Mesothelial cell of epicardium (in vitro differentiated cells): ENCODE measurements at regions not wholly inside any gene's neighbourhood (a gene's known extent, or its start where the extent isn't known, plus 50 kb on each side); places are given as distances from the start of the nearest gene placed in this dataset.

Experiments used
- DNase-seq, 2 experiments: peaks; one replicate each; pipeline ENCODE4 v3.0.0; 2021; ENCODE audit warnings: low spot score in 2 of 2; ENCODE audit not compliant: unreplicated experiment in 2 of 2
- H3K27ac Mint-ChIP-seq: 2 replicates; pipeline ENCODE4 v1.8.0; 2021; ENCODE audit warnings: mixed read lengths
- H3K27me3 Mint-ChIP-seq: 2 replicates; pipeline ENCODE4 v1.8.0; 2021; ENCODE audit warnings: low read depth, mixed read lengths
- H3K36me3 Mint-ChIP-seq: 2 replicates; pipeline ENCODE4 v1.8.0; 2021; ENCODE audit warnings: mixed read lengths
- H3K4me1 Mint-ChIP-seq: 2 replicates; pipeline ENCODE4 v1.8.0; 2021; ENCODE audit warnings: mixed read lengths
- H3K4me3 Mint-ChIP-seq: 2 replicates; pipeline ENCODE4 v1.8.0; 2021; ENCODE audit warnings: mild to moderate bottlenecking, moderate library complexity, mixed read lengths
- H3K9me3 Mint-ChIP-seq: 2 replicates; pipeline ENCODE4 v1.8.0; 2021; ENCODE audit warnings: mixed read lengths
- TF ChIP-seq, protein P1 (sequence below): fragments of 200-600 bp; sonication (generic); IDR thresholded peaks from one replicate; pipeline ENCODE4 v1.5.0; 2021; ENCODE audit warnings: antibody characterized with exemption; ENCODE audit not compliant: unreplicated experiment

DNA sequence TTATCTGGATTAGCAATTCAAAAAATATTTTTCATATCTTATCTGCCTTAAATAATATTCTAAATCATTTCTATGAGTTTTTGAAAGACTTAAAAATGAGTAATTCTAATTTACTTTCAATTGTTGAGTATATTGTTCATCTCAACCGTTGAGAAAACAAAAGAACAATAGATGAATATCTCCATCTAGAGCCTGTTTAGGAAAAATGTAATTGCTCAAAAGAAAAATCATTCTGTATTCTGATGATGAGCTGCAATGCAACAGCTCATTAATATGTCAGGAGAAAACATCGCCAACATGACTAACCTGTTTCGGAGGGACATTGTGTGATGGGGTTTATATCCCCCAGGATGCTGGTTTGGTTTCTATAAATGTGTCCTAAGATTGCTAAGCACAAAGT lies 417.6 kb downstream of the SUCLG1 start:
- H3K4me1 Mint-ChIP-seq, result peaks cover 30% of the 10 kb centered on the region
- H3K4me3 Mint-ChIP-seq, result no peak overlapping the region
- H3K36me3 Mint-ChIP-seq, result no peaks in the 10 kb centered on the region
- TF ChIP-seq, protein P1, sequence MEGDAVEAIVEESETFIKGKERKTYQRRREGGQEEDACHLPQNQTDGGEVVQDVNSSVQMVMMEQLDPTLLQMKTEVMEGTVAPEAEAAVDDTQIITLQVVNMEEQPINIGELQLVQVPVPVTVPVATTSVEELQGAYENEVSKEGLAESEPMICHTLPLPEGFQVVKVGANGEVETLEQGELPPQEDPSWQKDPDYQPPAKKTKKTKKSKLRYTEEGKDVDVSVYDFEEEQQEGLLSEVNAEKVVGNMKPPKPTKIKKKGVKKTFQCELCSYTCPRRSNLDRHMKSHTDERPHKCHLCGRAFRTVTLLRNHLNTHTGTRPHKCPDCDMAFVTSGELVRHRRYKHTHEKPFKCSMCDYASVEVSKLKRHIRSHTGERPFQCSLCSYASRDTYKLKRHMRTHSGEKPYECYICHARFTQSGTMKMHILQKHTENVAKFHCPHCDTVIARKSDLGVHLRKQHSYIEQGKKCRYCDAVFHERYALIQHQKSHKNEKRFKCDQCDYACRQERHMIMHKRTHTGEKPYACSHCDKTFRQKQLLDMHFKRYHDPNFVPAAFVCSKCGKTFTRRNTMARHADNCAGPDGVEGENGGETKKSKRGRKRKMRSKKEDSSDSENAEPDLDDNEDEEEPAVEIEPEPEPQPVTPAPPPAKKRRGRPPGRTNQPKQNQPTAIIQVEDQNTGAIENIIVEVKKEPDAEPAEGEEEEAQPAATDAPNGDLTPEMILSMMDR, result no peak
- H3K9me3 Mint-ChIP-seq, result no peaks in the 10 kb centered on the region
- H3K27me3 Mint-ChIP-seq, result peaks cover 52% of the 10 kb centered on the region
- DNase-seq, result no peak
- no peak overlapping the region for H3K27ac Mint-ChIP-seq

DNA sequence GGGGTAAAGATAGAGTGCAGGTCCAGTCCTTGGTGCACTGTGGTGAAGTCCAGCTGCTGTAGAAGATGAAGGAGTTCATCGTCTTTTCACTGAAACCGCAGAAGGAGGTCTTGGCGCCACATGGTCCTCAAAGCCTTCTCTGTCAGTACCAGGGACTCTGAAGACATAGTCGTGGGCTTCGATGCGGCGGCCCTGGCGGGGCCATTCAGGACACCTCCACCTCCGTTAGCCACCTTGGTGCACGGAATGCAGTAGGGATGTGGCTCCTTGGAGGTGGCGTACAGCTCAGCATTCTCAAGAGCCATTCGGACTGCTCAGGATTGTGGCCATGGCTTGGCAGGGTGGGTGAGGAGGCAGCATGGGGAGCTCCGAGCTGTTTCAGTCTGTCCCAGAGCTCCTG lies 418.8 kb downstream of the SUCLG1 start:
- TF ChIP-seq, protein P1, result no peak
- Mint-ChIP-seq H3K9me3 (no peaks in the 10 kb centered on the region), H3K27ac (no peak overlapping the region), H3K4me3 (no peak overlapping the region), H3K4me1 (peaks cover 30% of the 10 kb centered on the region), H3K36me3 (no peaks in the 10 kb centered on the region), H3K27me3 (peaks cover 55% of the 10 kb centered on the region)
- DNase-seq, result no peak

DNA sequence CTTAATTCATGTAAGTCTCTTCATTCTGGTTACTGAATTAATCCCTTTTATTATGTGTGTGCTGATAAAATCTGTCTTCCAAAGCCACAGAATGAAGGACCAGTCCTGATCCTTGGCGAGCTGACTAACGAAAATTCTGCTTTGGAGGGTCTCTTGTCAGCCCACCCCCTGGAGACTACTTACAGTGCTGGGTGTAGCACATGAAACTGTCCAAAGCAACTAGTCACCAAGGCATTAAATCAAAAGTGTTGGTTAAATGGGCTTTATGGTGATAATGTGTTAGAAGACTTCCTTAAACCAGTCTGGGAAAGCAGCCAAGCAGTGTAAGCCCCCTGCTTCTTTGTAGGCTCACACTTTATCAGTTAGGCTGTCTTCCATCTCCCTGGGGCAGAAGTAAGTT lies 420.2 kb downstream of the SUCLG1 start:
- Mint-ChIP-seq H3K27me3 (peaks cover 53% of the 10 kb centered on the region), H3K9me3 (no peaks in the 10 kb centered on the region), H3K4me1 (peaks cover 30% of the 10 kb centered on the region), H3K36me3 (no peaks in the 10 kb centered on the region), H3K27ac (peak overlapping the region; percentile 74), H3K4me3 (no peak overlapping the region)
- TF ChIP-seq, protein P1, result no peak
- DNase-seq, result peak in 1 of 2 experiments; percentile 40

DNA sequence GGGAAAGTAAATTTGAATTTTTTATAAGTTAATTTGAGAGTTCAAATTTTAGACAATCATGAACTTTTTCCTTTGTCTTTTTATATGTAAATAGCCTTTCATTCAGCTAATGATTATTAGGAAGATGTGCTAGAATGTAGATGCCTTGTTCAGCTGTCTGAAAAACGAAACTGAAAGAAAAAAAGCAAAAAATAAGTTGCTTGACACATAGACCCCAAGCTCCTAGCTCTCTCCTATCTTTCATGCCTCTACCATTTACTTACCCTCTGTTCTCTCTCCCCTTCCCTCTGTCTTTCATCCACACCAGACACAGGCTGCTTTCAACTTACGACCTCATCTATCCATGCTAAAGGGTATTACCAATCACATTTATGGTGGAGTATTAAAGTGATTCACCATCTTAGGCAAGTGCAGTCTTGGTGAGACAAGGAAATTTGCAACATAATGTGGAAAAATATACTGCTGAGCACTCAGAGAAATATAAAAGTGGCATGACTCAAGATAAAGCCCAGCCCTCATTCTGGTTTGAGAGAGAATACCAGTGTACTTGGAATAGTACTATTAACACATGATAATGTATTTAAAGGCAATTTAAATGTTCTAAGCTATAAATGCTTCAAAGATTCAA lies 425.6 kb downstream of the SUCLG1 start:
- Mint-ChIP-seq H3K9me3 (no peaks in the 10 kb centered on the region), H3K27me3 (peaks cover 52% of the 10 kb centered on the region), H3K36me3 (no peaks in the 10 kb centered on the region), H3K4me1 (peaks cover 11% of the 10 kb centered on the region), H3K27ac (no peak overlapping the region), H3K4me3 (no peak overlapping the region)
- TF ChIP-seq, protein P1, result no peak
- no peak for DNase-seq

DNA sequence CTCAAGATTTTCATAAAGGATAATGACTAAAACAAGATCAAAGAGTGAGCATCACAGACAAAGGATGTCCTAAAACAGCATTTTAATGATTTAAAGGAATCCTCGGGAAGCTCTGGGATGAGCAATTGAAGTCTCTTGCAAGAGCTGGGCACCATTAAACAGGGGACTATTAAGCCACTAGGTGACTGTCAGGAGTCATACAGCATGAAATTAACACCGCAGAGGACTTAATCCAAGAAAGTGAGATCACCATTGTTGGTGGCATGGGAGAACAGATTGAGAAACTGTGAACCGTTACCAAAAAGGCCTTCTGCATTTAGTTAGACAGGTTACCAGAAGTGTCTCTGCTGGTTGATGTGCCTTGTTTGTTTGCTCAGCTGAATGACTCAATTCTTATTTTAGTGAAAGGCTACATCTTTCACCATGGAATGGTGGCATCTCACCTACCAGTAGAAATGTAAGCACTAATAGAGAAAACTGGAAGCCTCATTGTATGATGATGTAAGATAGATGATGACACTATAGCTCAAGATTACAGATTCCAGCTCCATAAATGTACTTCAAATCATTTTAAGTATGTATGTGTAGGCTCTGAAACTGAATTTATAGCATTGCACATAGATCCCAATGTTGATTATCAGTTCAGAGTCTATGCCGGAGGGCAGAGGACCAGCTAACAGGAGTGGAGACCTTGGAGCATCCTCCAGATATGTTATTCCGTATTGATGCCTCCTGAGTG lies 427.6 kb downstream of the SUCLG1 start:
- H3K4me3 Mint-ChIP-seq, result no peak overlapping the region
- peaks cover 56% of the 10 kb centered on the region for H3K27me3 Mint-ChIP-seq
- H3K27ac Mint-ChIP-seq, result no peak overlapping the region
- DNase-seq, result no peak
- no peaks in the 10 kb centered on the region for H3K36me3 Mint-ChIP-seq
- peaks cover 4% of the 10 kb centered on the region for H3K4me1 Mint-ChIP-seq
- TF ChIP-seq, protein P1, result no peak
- no peaks in the 10 kb centered on the region for H3K9me3 Mint-ChIP-seq
